ENCODE measurements at regions not wholly inside any gene's neighbourhood (a gene's known extent, or its start where the extent isn't known, plus 50 kb on each side); places are given as distances from the start of the nearest gene placed in this dataset.

DNA sequence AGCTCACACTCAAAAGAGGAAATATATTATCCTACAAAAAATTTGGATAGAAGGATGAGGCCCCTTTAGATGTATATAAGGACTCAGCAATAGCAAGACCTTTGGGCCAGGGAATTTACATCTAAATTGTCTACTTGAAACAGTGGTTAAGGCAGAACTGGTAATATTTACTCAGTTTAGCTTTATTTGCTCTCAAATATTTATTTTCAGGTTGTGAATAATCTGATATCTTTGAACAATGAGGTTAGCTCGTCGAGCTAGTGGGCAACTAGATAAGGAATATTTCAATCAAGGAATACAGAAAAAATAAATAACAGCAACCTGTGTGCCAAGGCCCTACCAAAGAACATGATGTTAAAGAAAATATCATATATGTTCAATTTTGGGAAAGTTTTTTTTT, 966.3 kb downstream of the DTWD2 start:
- Histone ChIP-seq H3K4me2 (ENCODE audit: low read length) (no peak overlapping the region), H3K36me3 (ENCODE audit: insufficient read depth, low read length) (no peaks in the 10 kb centered on the region), H3K9me3 (replicated peaks; ENCODE audit: low read length) (no peaks in the 10 kb centered on the region), H3K4me1 (ENCODE audit: control insufficient read depth, insufficient read depth, low read length) (no peaks in the 10 kb centered on the region), H3K4me3 (ENCODE audit: low read length) (no peak overlapping the region), H3K27me3 (ENCODE audit: control insufficient read depth, insufficient read depth, low read length) (no peaks in the 10 kb centered on the region), H3K9ac (ENCODE audit: low read depth, low read length) (no peak overlapping the region)

DNA sequence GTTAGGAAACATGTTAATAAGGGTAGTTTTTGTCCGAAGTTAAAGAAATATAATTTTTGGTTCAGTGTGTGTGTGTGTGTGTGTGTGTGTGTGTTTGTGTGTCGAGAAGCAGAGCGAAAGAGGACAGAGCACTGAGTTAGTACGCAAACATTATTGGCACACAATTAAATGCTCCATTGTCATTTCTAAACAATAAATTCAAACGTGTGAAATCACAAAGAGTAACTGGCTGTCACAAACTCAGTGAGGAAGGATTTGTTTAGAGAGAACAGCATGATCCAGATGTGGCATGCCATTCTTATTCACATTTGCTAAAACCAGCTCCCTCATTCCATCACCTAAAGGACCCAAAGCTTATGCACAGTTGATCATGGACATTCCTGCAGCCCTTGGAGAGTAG, 970.8 kb downstream of the DTWD2 start:
- Histone ChIP-seq H3K4me1 (ENCODE audit: control insufficient read depth, insufficient read depth, low read length) (no peaks in the 10 kb centered on the region), H3K9ac (ENCODE audit: low read depth, low read length) (no peak overlapping the region), H3K9me3 (replicated peaks; ENCODE audit: low read length) (no peaks in the 10 kb centered on the region), H3K4me2 (ENCODE audit: low read length) (no peak overlapping the region), H3K4me3 (ENCODE audit: low read length) (no peak overlapping the region), H3K27me3 (ENCODE audit: control insufficient read depth, insufficient read depth, low read length) (no peaks in the 10 kb centered on the region), H3K36me3 (ENCODE audit: insufficient read depth, low read length) (no peaks in the 10 kb centered on the region)

DNA sequence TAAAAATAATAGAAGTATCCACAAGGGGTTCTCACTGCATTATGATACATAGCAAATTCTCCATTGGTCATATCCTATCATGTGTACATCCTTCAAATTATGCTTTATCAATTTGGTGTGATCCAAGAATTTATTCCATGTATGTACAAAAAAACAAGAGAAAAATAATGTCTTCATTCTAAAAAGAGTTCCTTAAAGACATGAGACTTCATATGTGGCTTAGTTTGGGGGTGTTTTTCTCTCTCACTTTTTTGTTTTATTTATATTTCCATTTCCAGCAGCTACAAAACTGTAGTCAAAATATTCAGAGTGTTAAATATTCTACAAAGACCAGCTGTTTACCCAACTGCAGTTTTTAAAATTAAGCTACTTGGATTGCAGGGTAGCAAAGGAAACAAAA, 972.0 kb downstream of the DTWD2 start:
- Histone ChIP-seq H3K36me3 (ENCODE audit: insufficient read depth, low read length) (no peaks in the 10 kb centered on the region), H3K4me1 (ENCODE audit: control insufficient read depth, insufficient read depth, low read length) (no peaks in the 10 kb centered on the region), H3K27me3 (ENCODE audit: control insufficient read depth, insufficient read depth, low read length) (no peaks in the 10 kb centered on the region), H3K9ac (ENCODE audit: low read depth, low read length) (no peak overlapping the region), H3K4me3 (ENCODE audit: low read length) (no peak overlapping the region), H3K9me3 (replicated peaks; ENCODE audit: low read length) (no peaks in the 10 kb centered on the region), H3K4me2 (ENCODE audit: low read length) (no peak overlapping the region)

DNA sequence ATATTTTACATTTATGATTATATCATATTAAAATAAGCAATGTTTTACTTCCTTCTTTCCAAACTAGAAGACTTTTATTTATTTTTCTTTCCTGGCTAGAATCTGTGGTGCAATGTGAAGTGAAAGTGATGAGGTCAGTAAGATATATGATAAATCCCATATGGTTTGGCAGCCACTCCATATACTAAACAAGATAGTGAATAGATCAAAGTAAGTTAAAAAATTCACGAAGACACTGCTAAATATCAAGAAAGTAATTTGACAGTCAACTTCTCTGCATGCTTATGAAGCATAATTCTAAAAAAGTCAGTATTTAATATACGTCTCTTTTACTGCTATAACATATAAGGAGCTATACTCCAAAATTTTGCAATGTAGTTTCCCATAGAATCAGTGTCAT, 972.8 kb downstream of the DTWD2 start:
- H3K36me3 ChIP-seq (ENCODE audit: insufficient read depth, low read length), result no peaks in the 10 kb centered on the region
- H3K9me3 ChIP-seq (replicated peaks; ENCODE audit: low read length), result no peaks in the 10 kb centered on the region
- no peak overlapping the region for H3K4me3 ChIP-seq (ENCODE audit: low read length)

DNA sequence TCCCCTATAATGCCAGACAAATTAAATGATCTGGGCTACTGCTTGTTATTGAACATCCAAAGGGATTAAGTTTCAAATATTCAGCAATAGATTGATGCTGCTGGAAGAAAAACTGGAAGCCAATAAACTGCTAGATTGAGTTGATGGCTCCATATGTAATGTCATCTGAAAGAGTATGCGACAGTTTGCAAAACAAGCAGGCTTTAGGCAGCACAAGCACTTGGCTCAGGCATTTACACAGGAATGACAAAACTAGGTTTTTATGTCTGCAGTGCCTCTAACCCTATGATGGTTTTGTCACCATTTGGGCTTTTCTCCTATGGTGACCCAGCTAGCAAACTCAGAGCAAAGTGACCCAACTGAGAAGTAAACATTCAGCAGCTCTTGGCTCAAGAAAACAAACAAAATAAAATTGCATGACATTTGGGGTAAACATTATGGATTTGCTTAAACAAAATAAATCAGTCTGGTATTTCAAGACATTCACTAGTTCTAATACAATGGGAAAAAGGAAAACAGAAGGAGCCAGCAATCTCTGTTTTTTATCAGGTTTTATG, 978.5 kb downstream of the DTWD2 start:
- no peaks in the 10 kb centered on the region for H3K4me1 ChIP-seq (ENCODE audit: control insufficient read depth, insufficient read depth, low read length)
- no peaks in the 10 kb centered on the region for H3K9me3 ChIP-seq (replicated peaks; ENCODE audit: low read length)
- no peak overlapping the region for H3K4me2 ChIP-seq (ENCODE audit: low read length)
- no peak overlapping the region for H3K4me3 ChIP-seq (ENCODE audit: low read length)
- no peaks in the 10 kb centered on the region for H3K27me3 ChIP-seq (ENCODE audit: control insufficient read depth, insufficient read depth, low read length)
- no peaks in the 10 kb centered on the region for H3K36me3 ChIP-seq (ENCODE audit: insufficient read depth, low read length)
- H3K9ac ChIP-seq (ENCODE audit: low read depth, low read length), result no peak overlapping the region

More for the DNA sequence above, 972.8 kb downstream of the DTWD2 start:
- Histone ChIP-seq H3K27me3 (ENCODE audit: control insufficient read depth, insufficient read depth, low read length) (no peaks in the 10 kb centered on the region), H3K4me2 (ENCODE audit: low read length) (no peak overlapping the region), H3K9ac (ENCODE audit: low read depth, low read length) (no peak overlapping the region), H3K4me1 (ENCODE audit: control insufficient read depth, insufficient read depth, low read length) (no peaks in the 10 kb centered on the region)

DNA sequence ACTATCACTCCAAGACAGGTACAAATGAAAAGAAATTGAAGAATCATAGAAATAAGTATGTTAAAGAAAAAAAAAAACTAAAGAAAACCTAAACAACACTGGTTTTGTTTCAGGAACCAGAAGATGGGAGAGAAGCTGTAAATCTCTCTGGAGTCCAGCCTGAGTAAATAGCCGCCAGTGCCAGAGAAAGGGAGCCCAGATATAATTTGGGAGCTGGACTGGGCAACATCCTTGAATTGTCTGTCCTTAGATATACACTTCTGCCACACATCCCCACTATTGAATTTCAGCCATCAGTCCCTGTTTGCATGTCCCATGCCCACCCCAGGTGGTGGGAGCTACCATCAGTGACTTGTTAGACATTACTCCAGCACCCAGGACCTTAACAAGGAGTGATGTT, 979.6 kb downstream of the DTWD2 start:
- no peaks in the 10 kb centered on the region for H3K36me3 ChIP-seq (ENCODE audit: insufficient read depth, low read length)
- no peak overlapping the region for H3K4me3 ChIP-seq (ENCODE audit: low read length)
- no peak overlapping the region for H3K4me2 ChIP-seq (ENCODE audit: low read length)
- no peaks in the 10 kb centered on the region for H3K4me1 ChIP-seq (ENCODE audit: control insufficient read depth, insufficient read depth, low read length)
- H3K9ac ChIP-seq (ENCODE audit: low read depth, low read length), result no peak overlapping the region
- no peaks in the 10 kb centered on the region for H3K27me3 ChIP-seq (ENCODE audit: control insufficient read depth, insufficient read depth, low read length)
- H3K9me3 ChIP-seq (replicated peaks; ENCODE audit: low read length), result no peaks in the 10 kb centered on the region

DNA sequence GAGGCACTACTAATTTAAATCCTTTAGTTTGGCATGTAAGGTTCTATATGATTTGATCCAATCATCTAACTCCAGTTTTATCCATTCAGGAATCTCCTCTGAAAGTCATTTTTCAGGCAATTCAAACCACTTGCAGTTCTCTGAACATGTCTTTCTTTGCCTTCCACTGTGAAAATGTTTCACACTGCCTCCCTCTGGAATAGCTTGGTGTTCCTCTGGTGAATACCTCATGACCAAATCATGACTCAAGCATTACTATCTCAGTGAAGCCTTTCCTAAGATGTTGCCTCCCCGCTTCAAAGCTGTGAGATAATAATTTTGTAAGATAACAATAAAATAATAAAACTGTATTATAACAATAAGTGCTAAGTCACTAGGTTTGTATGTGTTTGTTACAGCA, 981.1 kb downstream of the DTWD2 start:
- Histone ChIP-seq H3K4me2 (ENCODE audit: low read length) (no peak overlapping the region), H3K36me3 (ENCODE audit: insufficient read depth, low read length) (no peaks in the 10 kb centered on the region), H3K4me1 (ENCODE audit: control insufficient read depth, insufficient read depth, low read length) (no peaks in the 10 kb centered on the region), H3K9me3 (replicated peaks; ENCODE audit: low read length) (no peaks in the 10 kb centered on the region), H3K9ac (ENCODE audit: low read depth, low read length) (no peak overlapping the region), H3K27me3 (ENCODE audit: control insufficient read depth, insufficient read depth, low read length) (no peaks in the 10 kb centered on the region), H3K4me3 (ENCODE audit: low read length) (no peak overlapping the region)

DNA sequence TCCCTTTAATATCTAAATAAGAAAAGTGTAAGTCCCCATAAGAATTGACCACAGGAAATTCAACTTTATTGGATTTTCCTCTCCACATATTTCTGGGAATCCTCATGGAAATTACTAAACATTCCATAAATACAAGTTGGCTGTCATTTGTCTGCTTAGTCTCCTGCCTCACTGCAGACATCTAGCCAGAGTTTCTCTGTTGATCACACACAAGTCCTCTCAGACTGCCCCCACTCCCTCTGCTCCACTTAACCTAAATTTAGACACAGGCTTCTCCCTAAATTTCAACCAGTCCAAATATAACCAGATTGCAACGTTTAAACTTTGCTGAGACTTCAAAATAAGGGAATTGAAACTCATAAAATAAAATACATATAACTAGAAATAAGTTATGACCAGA, 982.1 kb downstream of the DTWD2 start:
- H3K36me3 ChIP-seq (ENCODE audit: insufficient read depth, low read length), result no peaks in the 10 kb centered on the region
- no peaks in the 10 kb centered on the region for H3K9me3 ChIP-seq (replicated peaks; ENCODE audit: low read length)
- no peaks in the 10 kb centered on the region for H3K27me3 ChIP-seq (ENCODE audit: control insufficient read depth, insufficient read depth, low read length)
- H3K9ac ChIP-seq (ENCODE audit: low read depth, low read length), result no peak overlapping the region
- no peak overlapping the region for H3K4me3 ChIP-seq (ENCODE audit: low read length)
- no peak overlapping the region for H3K4me2 ChIP-seq (ENCODE audit: low read length)
- no peaks in the 10 kb centered on the region for H3K4me1 ChIP-seq (ENCODE audit: control insufficient read depth, insufficient read depth, low read length)

DNA sequence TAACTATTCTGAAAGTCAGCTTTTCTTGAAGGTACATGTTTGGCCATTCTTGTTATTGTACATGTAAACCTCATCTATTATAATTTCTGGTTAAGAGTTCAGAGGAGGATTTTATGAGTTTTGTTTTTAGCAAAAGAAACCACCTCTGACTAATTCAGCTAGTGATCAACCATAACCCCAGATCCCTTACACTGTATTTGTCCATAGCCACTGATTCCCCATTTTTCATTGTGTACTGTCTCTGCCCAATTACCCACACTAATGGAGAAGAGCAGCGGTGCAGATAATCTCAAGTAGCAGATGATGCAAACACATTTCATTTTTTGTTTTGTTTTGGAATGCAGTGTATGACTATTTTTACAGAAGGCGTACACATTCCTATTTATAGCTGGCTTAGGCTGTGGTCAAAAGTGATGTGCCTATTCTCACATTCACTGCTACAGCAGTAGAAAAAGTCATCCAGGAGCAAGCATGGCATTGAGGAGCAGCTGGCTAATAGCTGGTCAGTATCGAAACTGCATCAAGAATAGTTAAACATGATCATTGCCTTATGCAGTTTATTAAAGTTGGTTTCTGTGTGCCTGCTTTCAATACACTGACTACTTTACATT, 988.3 kb downstream of the DTWD2 start:
- H3K36me3 ChIP-seq (ENCODE audit: insufficient read depth, low read length), result no peaks in the 10 kb centered on the region
- H3K27me3 ChIP-seq (ENCODE audit: control insufficient read depth, insufficient read depth, low read length), result no peaks in the 10 kb centered on the region
- H3K4me1 ChIP-seq (ENCODE audit: control insufficient read depth, insufficient read depth, low read length), result no peaks in the 10 kb centered on the region
- no peak overlapping the region for H3K4me3 ChIP-seq (ENCODE audit: low read length)
- H3K9me3 ChIP-seq (replicated peaks; ENCODE audit: low read length), result no peaks in the 10 kb centered on the region
- no peak overlapping the region for H3K9ac ChIP-seq (ENCODE audit: low read depth, low read length)
- H3K4me2 ChIP-seq (ENCODE audit: low read length), result no peak overlapping the region

DNA sequence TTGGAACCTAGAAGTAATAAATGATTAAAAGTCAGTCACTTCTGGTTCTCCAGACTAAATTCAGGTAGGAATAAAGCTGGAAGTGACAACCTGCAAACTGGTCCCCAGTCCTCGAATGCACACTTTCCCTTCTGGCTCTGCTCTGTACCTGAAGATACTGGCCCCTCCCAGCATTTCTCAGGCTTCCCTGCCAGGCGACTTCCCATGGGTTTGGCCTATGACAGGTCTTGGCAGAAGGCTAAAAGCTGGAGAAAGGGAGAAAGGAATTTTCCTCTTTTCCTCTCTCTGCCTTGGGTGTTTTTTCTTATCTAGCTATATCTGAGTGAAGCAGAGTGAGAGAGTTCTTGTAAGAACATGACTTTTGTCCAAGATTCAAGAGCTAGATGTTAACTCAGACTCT, 1005.7 kb downstream of the DTWD2 start:
- H3K4me2 ChIP-seq (ENCODE audit: low read length), result no peak overlapping the region

DNA sequence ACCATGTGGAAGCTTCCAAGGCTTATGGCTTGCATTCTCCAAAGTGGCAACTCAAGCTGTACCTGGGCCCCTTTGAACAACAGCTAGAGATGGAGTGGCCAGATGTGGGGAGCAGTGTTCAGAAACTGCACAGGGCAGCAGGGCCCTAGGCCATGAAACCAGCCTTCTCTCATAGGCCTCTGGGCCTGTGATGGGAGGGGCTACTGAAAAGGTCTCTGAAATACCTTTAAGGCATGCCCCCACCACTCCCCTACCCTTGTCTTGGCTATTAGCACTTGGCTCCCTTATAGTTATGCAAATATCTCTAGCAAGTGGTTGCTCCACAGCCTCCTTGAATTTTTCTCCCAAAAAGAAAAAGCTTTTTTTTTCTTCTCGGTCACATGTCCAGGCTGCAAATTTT, 1014.6 kb downstream of the DTWD2 start:
- Histone ChIP-seq H3K9ac (ENCODE audit: low read depth, low read length) (no peak overlapping the region), H3K36me3 (ENCODE audit: insufficient read depth, low read length) (no peaks in the 10 kb centered on the region), H3K4me2 (ENCODE audit: low read length) (no peak overlapping the region), H3K9me3 (replicated peaks; ENCODE audit: low read length) (no peaks in the 10 kb centered on the region), H3K4me1 (ENCODE audit: control insufficient read depth, insufficient read depth, low read length) (no peaks in the 10 kb centered on the region), H3K4me3 (ENCODE audit: low read length) (no peak overlapping the region), H3K27me3 (ENCODE audit: control insufficient read depth, insufficient read depth, low read length) (no peaks in the 10 kb centered on the region)

More for the DNA sequence above, 1005.7 kb downstream of the DTWD2 start:
- Histone ChIP-seq H3K9ac (ENCODE audit: low read depth, low read length) (no peak overlapping the region), H3K36me3 (ENCODE audit: insufficient read depth, low read length) (no peaks in the 10 kb centered on the region), H3K27me3 (ENCODE audit: control insufficient read depth, insufficient read depth, low read length) (no peaks in the 10 kb centered on the region), H3K4me3 (ENCODE audit: low read length) (no peak overlapping the region), H3K9me3 (replicated peaks; ENCODE audit: low read length) (no peaks in the 10 kb centered on the region), H3K4me1 (ENCODE audit: control insufficient read depth, insufficient read depth, low read length) (no peaks in the 10 kb centered on the region)

DNA sequence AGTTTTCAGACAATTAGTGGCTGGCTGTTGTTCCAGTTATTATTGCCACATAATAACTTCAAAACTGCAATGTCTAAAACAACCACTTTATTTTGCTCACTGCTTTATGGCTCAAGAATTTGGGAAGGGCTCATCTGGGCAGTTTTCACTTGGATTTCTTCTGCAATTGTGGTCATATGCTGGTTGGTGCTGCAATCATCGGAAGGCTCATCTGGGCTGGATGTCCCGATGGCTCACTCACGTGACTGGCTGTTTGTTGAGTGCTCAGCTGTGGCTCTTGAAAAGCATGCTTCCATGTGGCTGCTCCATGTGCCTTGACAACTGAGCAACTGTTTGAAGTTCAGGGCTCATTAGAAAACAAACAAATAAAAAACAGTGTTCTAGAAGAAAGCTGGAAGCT, 1032.5 kb downstream of the DTWD2 start:
- Histone ChIP-seq H3K4me1 (ENCODE audit: control insufficient read depth, insufficient read depth, low read length) (no peaks in the 10 kb centered on the region), H3K36me3 (ENCODE audit: insufficient read depth, low read length) (no peaks in the 10 kb centered on the region), H3K27me3 (ENCODE audit: control insufficient read depth, insufficient read depth, low read length) (no peaks in the 10 kb centered on the region)

More for the DNA sequence above, 1032.5 kb downstream of the DTWD2 start:
- H3K4me2 ChIP-seq (ENCODE audit: low read length), result no peak overlapping the region
- no peak overlapping the region for H3K4me3 ChIP-seq (ENCODE audit: low read length)
- H3K9me3 ChIP-seq (replicated peaks; ENCODE audit: low read length), result no peaks in the 10 kb centered on the region
- H3K9ac ChIP-seq (ENCODE audit: low read depth, low read length), result no peak overlapping the region

Measured in skeletal muscle satellite cell (primary cell).